ENCODE measurements at regions not wholly inside any gene's neighbourhood (a gene's known extent, or its start where the extent isn't known, plus 50 kb on each side); places are given as distances from the start of the nearest gene placed in this dataset.

DNA sequence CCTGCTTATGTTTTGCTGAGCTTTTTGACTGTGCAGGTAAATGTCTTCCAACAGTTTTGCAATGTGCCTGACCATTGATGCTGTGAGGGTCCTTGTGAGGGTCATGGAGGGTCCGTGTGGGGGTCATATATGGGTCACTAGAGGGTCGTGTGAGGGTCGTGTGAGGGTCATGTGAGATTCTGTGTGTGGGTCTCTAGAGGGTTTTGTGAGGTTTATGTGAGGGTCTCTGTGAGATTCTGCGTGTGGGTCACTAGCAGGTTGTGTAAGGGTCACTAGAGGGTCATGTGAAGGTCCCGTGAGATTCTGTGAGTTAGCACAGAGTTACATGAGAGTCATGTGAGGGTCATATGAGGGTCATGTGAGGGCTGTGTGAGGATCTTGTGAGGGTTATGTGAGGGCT lies 263.9 kb upstream of the B3GAT1 start (continued):
- TF ChIP-seq, protein P1, sequence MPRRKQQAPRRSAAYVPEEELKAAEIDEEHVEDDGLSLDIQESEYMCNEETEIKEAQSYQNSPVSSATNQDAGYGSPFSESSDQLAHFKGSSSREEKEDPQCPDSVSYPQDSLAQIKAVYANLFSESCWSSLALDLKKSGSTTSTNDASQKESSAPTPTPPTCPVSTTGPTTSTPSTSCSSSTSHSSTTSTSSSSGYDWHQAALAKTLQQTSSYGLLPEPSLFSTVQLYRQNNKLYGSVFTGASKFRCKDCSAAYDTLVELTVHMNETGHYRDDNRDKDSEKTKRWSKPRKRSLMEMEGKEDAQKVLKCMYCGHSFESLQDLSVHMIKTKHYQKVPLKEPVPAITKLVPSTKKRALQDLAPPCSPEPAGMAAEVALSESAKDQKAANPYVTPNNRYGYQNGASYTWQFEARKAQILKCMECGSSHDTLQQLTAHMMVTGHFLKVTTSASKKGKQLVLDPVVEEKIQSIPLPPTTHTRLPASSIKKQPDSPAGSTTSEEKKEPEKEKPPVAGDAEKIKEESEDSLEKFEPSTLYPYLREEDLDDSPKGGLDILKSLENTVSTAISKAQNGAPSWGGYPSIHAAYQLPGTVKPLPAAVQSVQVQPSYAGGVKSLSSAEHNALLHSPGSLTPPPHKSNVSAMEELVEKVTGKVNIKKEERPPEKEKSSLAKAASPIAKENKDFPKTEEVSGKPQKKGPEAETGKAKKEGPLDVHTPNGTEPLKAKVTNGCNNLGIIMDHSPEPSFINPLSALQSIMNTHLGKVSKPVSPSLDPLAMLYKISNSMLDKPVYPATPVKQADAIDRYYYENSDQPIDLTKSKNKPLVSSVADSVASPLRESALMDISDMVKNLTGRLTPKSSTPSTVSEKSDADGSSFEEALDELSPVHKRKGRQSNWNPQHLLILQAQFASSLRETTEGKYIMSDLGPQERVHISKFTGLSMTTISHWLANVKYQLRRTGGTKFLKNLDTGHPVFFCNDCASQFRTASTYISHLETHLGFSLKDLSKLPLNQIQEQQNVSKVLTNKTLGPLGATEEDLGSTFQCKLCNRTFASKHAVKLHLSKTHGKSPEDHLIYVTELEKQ (tag by site-specific recombination; IDR thresholded peaks at IDR 0.05; ENCODE audit: borderline replicate concordance): no peak
- TF ChIP-seq ZNF239 (tag by site-specific recombination; IDR thresholded peaks at IDR 0.05) (no peak), ZBTB7A (tag by site-specific recombination; IDR thresholded peaks at IDR 0.05; ENCODE audit: low read depth) (no peak), ZNF223 (tag by site-specific recombination; IDR thresholded peaks at IDR 0.05) (no peak)
- TF ChIP-seq, protein P2, sequence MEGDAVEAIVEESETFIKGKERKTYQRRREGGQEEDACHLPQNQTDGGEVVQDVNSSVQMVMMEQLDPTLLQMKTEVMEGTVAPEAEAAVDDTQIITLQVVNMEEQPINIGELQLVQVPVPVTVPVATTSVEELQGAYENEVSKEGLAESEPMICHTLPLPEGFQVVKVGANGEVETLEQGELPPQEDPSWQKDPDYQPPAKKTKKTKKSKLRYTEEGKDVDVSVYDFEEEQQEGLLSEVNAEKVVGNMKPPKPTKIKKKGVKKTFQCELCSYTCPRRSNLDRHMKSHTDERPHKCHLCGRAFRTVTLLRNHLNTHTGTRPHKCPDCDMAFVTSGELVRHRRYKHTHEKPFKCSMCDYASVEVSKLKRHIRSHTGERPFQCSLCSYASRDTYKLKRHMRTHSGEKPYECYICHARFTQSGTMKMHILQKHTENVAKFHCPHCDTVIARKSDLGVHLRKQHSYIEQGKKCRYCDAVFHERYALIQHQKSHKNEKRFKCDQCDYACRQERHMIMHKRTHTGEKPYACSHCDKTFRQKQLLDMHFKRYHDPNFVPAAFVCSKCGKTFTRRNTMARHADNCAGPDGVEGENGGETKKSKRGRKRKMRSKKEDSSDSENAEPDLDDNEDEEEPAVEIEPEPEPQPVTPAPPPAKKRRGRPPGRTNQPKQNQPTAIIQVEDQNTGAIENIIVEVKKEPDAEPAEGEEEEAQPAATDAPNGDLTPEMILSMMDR (tag by site-specific recombination; IDR thresholded peaks at IDR 0.05): no peak

DNA sequence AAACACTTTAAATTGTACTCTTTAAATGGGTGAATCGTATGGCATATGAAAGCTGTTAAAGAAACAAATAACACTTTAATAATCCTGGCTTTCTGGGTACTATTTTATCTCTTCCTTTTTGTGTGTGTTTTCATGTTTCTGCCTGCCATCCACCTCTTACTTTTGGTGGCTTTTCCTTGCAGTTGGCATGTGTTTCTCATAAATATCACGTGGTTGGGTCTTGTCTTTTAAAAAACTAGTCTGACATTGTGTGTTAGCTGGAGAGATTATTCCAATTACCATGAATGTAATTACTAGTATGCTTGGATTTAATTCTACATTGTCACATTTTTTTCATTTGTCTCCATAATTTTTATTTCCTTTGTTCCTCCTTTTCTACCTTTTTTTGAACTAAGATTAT lies 262.9 kb upstream of the B3GAT1 start:
- no peak overlapping the region for H3K4me3 ChIP-seq (ENCODE audit: low read depth, low read length)
- TF ChIP-seq ZNF146 (tag by site-specific recombination; IDR thresholded peaks at IDR 0.05): no peak
- TF ChIP-seq ZNF214 (tag by site-specific recombination; IDR thresholded peaks at IDR 0.05; ENCODE audit: borderline replicate concordance): no peak
- TF ChIP-seq, protein P3, sequence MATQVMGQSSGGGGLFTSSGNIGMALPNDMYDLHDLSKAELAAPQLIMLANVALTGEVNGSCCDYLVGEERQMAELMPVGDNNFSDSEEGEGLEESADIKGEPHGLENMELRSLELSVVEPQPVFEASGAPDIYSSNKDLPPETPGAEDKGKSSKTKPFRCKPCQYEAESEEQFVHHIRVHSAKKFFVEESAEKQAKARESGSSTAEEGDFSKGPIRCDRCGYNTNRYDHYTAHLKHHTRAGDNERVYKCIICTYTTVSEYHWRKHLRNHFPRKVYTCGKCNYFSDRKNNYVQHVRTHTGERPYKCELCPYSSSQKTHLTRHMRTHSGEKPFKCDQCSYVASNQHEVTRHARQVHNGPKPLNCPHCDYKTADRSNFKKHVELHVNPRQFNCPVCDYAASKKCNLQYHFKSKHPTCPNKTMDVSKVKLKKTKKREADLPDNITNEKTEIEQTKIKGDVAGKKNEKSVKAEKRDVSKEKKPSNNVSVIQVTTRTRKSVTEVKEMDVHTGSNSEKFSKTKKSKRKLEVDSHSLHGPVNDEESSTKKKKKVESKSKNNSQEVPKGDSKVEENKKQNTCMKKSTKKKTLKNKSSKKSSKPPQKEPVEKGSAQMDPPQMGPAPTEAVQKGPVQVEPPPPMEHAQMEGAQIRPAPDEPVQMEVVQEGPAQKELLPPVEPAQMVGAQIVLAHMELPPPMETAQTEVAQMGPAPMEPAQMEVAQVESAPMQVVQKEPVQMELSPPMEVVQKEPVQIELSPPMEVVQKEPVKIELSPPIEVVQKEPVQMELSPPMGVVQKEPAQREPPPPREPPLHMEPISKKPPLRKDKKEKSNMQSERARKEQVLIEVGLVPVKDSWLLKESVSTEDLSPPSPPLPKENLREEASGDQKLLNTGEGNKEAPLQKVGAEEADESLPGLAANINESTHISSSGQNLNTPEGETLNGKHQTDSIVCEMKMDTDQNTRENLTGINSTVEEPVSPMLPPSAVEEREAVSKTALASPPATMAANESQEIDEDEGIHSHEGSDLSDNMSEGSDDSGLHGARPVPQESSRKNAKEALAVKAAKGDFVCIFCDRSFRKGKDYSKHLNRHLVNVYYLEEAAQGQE (tag by site-specific recombination; IDR thresholded peaks at IDR 0.05): no peak
- TF ChIP-seq ZNF366 (tag by site-specific recombination; conservative IDR thresholded peaks at IDR 0.05): no peak
- TF ChIP-seq GFI1B (tag by site-specific recombination; IDR thresholded peaks at IDR 0.05): no peak
- TF ChIP-seq ZFP41 (tag by site-specific recombination; IDR thresholded peaks at IDR 0.05; ENCODE audit: borderline replicate concordance): no peak
- H3K4me1 ChIP-seq (ENCODE audit: control insufficient read depth, insufficient read depth, low read length): no peaks in the 10 kb centered on the region
- CTCF ChIA-PET: no interaction called here
- POLR2A ChIA-PET: no interaction called here
- H3K36me3 ChIP-seq (ENCODE audit: control insufficient read depth in 2 of 2, insufficient read depth in 1 of 2, low read length in 2 of 2): no peaks in the 10 kb centered on the region
- no peaks in the 10 kb centered on the region for H3K9me3 ChIP-seq (ENCODE audit: control insufficient read depth, insufficient read depth, low read depth, low read length)
- no peak overlapping the region for H3K27ac ChIP-seq (ENCODE audit: extremely low read depth, low read depth, low read length)

DNA sequence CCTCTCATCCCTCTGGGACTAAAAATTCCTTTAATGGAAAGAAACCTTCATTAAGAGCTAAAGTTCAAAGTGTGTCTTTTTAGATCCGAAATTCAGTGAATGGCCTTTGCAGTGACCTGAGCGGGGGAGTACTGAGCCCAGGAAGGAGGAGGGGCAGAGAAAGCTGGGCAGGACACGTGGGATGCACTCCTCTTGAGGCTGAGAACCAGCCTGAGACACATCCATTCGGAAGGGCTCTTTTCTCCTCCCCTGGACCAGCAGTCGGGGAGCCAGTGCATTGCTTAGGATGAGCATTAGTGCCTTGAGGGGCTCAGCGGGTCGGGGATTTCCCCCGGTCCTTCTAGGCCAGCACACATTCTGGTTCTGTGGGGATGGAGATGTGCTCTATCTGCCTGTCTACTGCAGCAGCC lies 258.9 kb upstream of the B3GAT1 start:
- no peak for TF ChIP-seq SP2 (tag by site-specific recombination; IDR thresholded peaks at IDR 0.05)
- TF ChIP-seq ZNF10 (tag by site-specific recombination; IDR thresholded peaks at IDR 0.05): no peak
- no peak for TF ChIP-seq ZNF292 (tag by site-specific recombination; IDR thresholded peaks at IDR 0.05; ENCODE audit: borderline replicate concordance, low read depth)
- no peak for TF ChIP-seq ZSCAN23 (tag by site-specific recombination; IDR thresholded peaks at IDR 0.05)
- no peak for TF ChIP-seq SCRT1 (tag by site-specific recombination; IDR thresholded peaks at IDR 0.05; ENCODE audit: borderline replicate concordance)
- TF ChIP-seq ZNF785 (tag by site-specific recombination; IDR thresholded peaks at IDR 0.05): no peak
- TF ChIP-seq ZBTB48 (tag by site-specific recombination; IDR thresholded peaks at IDR 0.05): no peak
- no peak for TF ChIP-seq ZNF548 (tag by site-specific recombination; IDR thresholded peaks at IDR 0.05)
- no peak for TF ChIP-seq REPIN1 (tag by site-specific recombination; IDR thresholded peaks at IDR 0.05; ENCODE audit: low read depth)
- no peak for TF ChIP-seq ZFP3 (tag by site-specific recombination; IDR thresholded peaks at IDR 0.05; ENCODE audit: low read depth)
- TF ChIP-seq, protein P4, sequence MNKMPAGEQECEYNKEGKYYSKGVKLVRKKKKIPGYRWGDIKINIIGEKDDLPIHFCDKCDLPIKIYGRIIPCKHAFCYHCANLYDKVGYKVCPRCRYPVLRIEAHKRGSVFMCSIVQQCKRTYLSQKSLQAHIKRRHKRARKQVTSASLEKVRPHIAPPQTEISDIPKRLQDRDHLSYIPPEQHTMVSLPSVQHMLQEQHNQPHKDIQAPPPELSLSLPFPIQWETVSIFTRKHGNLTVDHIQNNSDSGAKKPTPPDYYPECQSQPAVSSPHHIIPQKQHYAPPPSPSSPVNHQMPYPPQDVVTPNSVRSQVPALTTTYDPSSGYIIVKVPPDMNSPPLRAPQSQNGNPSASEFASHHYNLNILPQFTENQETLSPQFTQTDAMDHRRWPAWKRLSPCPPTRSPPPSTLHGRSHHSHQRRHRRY (tag by site-specific recombination; IDR thresholded peaks at IDR 0.05): no peak
- no peaks in the 10 kb centered on the region for H3K36me3 ChIP-seq (ENCODE audit: control insufficient read depth in 2 of 2, insufficient read depth in 1 of 2, low read length in 2 of 2)
- no peak overlapping the region for H3K4me3 ChIP-seq (ENCODE audit: low read depth, low read length)
- no peaks in the 10 kb centered on the region for H3K4me1 ChIP-seq (ENCODE audit: control insufficient read depth, insufficient read depth, low read length)
- ChIA-PET CTCF (no interaction called here), POLR2A (no interaction called here)
- no peaks in the 10 kb centered on the region for H3K9me3 ChIP-seq (ENCODE audit: control insufficient read depth, insufficient read depth, low read depth, low read length)
- no peak overlapping the region for H3K27ac ChIP-seq (ENCODE audit: extremely low read depth, low read depth, low read length)

Measured in HEK293 (cell line).